AG08395 (cell line): ENCODE measurements at regions not wholly inside any gene's neighbourhood (a gene's known extent, or its start where the extent isn't known, plus 50 kb on each side); places are given as distances from the start of the nearest gene placed in this dataset.

Experiments
- DNase-seq: peaks from one replicate; pipeline ENCODE4 v3.0.0; 2012; ENCODE audit warnings: mixed read lengths, low spot score

GRCh38 chr14:62283837-62284236 lies 521.6 kb downstream of the SNAPC1 start:
- no peak for DNase-seq

- DNase-seq = peak; percentile 11
These were observed 527.3 kb downstream of the SNAPC1 start for GRCh38 chr14:62289471-62289870.

- no peak for DNase-seq
These were observed 538.9 kb downstream of the SNAPC1 start for GRCh38 chr14:62301080-62301479.

GRCh38 chr14:62301911-62302310 lies 539.7 kb downstream of the SNAPC1 start:
- peak; percentile 11 for DNase-seq

GRCh38 chr14:62303437-62303836 lies 541.2 kb downstream of the SNAPC1 start:
- DNase-seq = no peak

GRCh38 chr14:62304257-62304656 lies 542.0 kb downstream of the SNAPC1 start:
- no peak for DNase-seq

- no peak for DNase-seq
These were observed 545.6 kb downstream of the SNAPC1 start for GRCh38 chr14:62307844-62308243.

GRCh38 chr14:62308316-62308715 lies 546.1 kb downstream of the SNAPC1 start:
- DNase-seq = no peak

- no peak for DNase-seq
These were observed 546.7 kb downstream of the SNAPC1 start for GRCh38 chr14:62308891-62309290.

GRCh38 chr14:62313212-62313611 lies 551.0 kb downstream of the SNAPC1 start:
- DNase-seq = no peak

GRCh38 chr14:62314221-62314620 lies 552.0 kb downstream of the SNAPC1 start:
- no peak for DNase-seq

- DNase-seq = no peak
These were observed 552.7 kb downstream of the SNAPC1 start for GRCh38 chr14:62314871-62315270.

GRCh38 chr14:62315631-62316030 lies 553.4 kb downstream of the SNAPC1 start:
- no peak for DNase-seq

GRCh38 chr14:62322216-62322615 lies 560.0 kb downstream of the SNAPC1 start:
- DNase-seq = peak; percentile 3

- no peak for DNase-seq
These were observed 567.2 kb downstream of the SNAPC1 start for GRCh38 chr14:62329427-62329826.

GRCh38 chr14:62347562-62348011 lies 585.4 kb downstream of the SNAPC1 start:
- DNase-seq = no peak

- no peak for DNase-seq
These were observed 595.1 kb downstream of the SNAPC1 start for GRCh38 chr14:62357362-62357761.

GRCh38 chr14:62364161-62364560 lies 601.9 kb downstream of the SNAPC1 start:
- no peak for DNase-seq

- DNase-seq = no peak
These were observed 602.6 kb downstream of the SNAPC1 start for GRCh38 chr14:62364800-62365280.

GRCh38 chr14:62369919-62370560 lies 607.8 kb downstream of the SNAPC1 start:
- no peak for DNase-seq

GRCh38 chr14:62373944-62374343 lies 611.7 kb downstream of the SNAPC1 start:
- no peak for DNase-seq

- DNase-seq = no peak
These were observed 615.8 kb downstream of the SNAPC1 start for GRCh38 chr14:62378057-62378456.

GRCh38 chr14:62381311-62382070 lies 619.3 kb downstream of the SNAPC1 start:
- no peak for DNase-seq
